GM19455 (cell line): ENCODE measurements at regions not wholly inside any gene's neighbourhood (a gene's known extent, or its start where the extent isn't known, plus 50 kb on each side); places are given as distances from the start of the nearest gene placed in this dataset.

Source experiments
- ATAC-seq: cut with Tn5 transposase; IDR thresholded peaks from one replicate; pipeline ENCODE4 v1.9.1; 2021; ENCODE audit not compliant: unreplicated experiment

DNA sequence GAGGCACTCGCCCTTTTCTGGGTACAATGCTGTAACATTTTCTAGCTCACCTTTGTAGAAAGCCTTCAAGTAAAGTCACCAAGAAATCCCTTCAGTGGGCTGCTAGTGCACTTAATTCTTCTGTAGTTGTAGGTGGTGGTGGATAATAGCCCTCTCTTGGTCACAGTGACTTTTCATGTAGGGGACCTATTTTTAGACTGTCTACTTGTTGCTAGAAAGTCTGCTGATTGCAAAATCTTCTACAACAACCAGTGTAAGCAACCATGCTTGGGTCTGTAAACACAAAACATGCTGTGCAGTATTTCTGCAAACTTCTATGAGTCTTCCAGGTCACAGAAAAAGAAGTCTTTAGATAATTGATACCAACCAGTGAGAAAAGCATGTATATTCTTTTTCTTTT is 55.6 kb downstream of the PBDC1 start:
- ATAC-seq, result no peak

DNA sequence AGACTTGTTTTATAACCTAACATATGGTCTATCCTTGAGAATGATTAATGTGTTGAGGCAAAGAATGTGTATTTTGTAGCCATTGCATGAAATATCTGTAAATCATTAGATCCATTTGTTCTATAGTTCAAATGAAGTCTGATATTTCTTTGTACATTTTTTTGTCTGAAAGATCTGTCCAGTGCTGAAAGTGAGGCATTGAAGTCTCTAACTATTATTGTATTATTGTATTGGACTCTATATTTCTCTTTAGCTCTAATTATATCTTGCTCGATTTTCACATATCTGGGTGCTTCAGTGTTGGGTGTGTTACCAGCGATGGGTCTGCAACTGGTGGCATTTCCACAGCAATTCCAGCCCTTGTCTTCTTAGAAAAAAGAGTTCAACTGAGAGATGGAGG is 76.0 kb downstream of the PBDC1 start:
- ATAC-seq, result no peak

DNA sequence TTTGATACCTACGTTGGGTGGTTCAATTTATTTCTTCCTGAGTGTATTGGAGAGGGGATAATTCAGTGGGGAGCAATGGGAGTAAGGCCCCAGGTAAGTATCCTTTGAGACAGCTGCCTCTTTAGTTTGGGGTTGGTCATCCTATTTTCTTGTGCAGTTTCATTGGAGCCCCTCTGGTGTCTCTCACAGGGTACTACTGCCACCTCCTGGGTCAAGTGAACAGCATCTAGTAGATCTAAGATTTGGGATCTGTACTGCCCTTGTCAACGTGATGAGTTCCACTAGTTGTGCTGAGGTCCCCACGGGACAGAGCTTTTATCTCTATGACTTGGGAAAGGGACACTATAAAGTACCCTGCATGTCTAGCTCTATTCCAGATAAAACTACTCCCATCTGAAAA is 80.6 kb downstream of the PBDC1 start:
- ATAC-seq, result no peak

DNA sequence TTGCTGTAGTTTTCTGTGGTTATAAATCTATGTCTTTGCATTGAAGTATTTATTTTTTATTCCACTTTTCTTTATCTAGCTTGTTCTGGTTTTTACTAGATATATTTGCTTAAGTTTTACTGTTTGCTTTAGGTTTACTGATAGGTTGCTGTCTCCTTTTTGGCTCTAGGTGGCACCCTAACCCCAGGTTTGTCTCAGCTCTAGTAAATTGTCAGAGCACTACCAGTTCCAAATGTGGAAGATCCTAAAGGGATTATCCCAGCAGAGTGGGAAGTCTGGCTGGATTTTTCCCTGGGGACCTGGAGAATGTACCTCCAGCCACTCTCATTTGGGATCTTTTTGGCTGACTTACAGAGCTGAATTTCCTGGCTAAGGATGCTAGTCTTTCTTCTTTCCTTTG is 106.1 kb downstream of the PBDC1 start:
- peak; percentile 61 for ATAC-seq
